ENCODE measurements at regions not wholly inside any gene's neighbourhood (a gene's known extent, or its start where the extent isn't known, plus 50 kb on each side); places are given as distances from the start of the nearest gene placed in this dataset.

- FAIRE-seq (no peak), DNase-seq (ENCODE audit: low read depth in 1 of 2, low spot score in 2 of 2) (no peak)
- ChIA-PET POLR2A (ENCODE audit: partially characterized antibody) (interaction anchor here (0.7 kb wide), 2 partner anchors 325 to 379 kb away, joined by 3 read pairs; partner anchors contain the start of gene TASOR), CTCF (ENCODE audit: partially characterized antibody) (interaction anchor here (0.6 to 6.9 kb wide), 17 partner anchors 11 to 126 kb away, joined by 3 to 63 read pairs (median 4); partner anchors contain the start of gene SPATA12)
- Histone ChIP-seq H3K4me2 (ENCODE audit: insufficient read depth in 1 of 2, low read depth in 2 of 2, low read length in 2 of 2) (no peak overlapping the region), H3K23ac (ENCODE audit: insufficient read length) (no peak overlapping the region), H2BK15ac (ENCODE audit: low read length) (no peak overlapping the region), H2BK5ac (ENCODE audit: low read depth, low read length) (no peak overlapping the region), H4K5ac (ENCODE audit: insufficient read length, low read depth, low read length) (no peak overlapping the region), H2BK20ac (ENCODE audit: low read length) (no peak overlapping the region), H3K23me2 (ENCODE audit: low read depth, low read length) (no peaks in the 10 kb centered on the region), H2BK12ac (ENCODE audit: low read depth, low read length) (no peak overlapping the region), H3K14ac (ENCODE audit: insufficient read length) (no peak overlapping the region), H3K79me2 (ENCODE audit: control insufficient read depth in 1 of 2, insufficient read depth in 2 of 2, low read length in 2 of 2) (no peaks in the 10 kb centered on the region), H3K4me3 (ENCODE audit: extremely low read depth in 1 of 4, insufficient read depth in 2 of 4, low read depth in 3 of 4, low read length in 4 of 4) (no peak overlapping the region), H3K36me3 (ENCODE audit: control insufficient read depth in 2 of 4, insufficient read depth in 4 of 4, low read length in 3 of 4) (0 out of 8 replicates have a peak, but pooled peaks cover 0 to 1% (median 0%) of the 10 kb centered on the region in 4 experiments), H3K27ac (ENCODE audit: low read depth, low read length) (no peak overlapping the region), H3K18ac (ENCODE audit: extremely low read depth, low read length) (no peak overlapping the region; the same call in 1 of the 2 replicates), H4K20me1 (replicated peaks in 1 of 2; ENCODE audit: control insufficient read depth in 1 of 2, insufficient read depth in 2 of 2, low read length in 2 of 2) (no peaks in the 10 kb centered on the region), H3K79me1 (ENCODE audit: low read depth, low read length) (no peaks in the 10 kb centered on the region), H2AK5ac (ENCODE audit: low read depth, low read length) (no peak overlapping the region), H2BK120ac (replicated peaks; ENCODE audit: low read depth, low read length) (no peak overlapping the region), H2AFZ (ENCODE audit: low read length) (no peak overlapping the region), H3K56ac (replicated peaks; ENCODE audit: insufficient read length, low read depth, low read length) (no peak overlapping the region), H3K9ac (replicated peaks in 1 of 4; ENCODE audit: extremely low read depth in 1 of 4, low read depth in 3 of 4, low read length in 3 of 4) (no peak overlapping the region), H3K27me3 (replicated peaks in 1 of 4; ENCODE audit: control insufficient read depth in 3 of 4, extremely low read depth in 1 of 4, insufficient read depth in 3 of 4, low read length in 3 of 4) (no peaks in the 10 kb centered on the region), H4K8ac (ENCODE audit: extremely low read depth, insufficient read depth, low read length) (no peak overlapping the region), H3K9me3 (ENCODE audit: insufficient read depth in 2 of 2, low read depth in 1 of 2, low read length in 1 of 2) (peaks cover 0 to 3% of the 10 kb centered on the region in 2 experiments; a peak in 1 of 4 replicates), H4K91ac (replicated peaks; ENCODE audit: insufficient read length, low read length) (no peak overlapping the region), H3K4me1 (replicated peaks in 1 of 4; ENCODE audit: control insufficient read depth in 3 of 4, insufficient read depth in 4 of 4, low read length in 3 of 4) (peaks cover 2 to 8% (median 4%) of the 10 kb centered on the region in 4 experiments; a peak in 3 of 7 replicates), H3K4ac (replicated peaks; ENCODE audit: insufficient read length, low read depth, low read length) (no peak overlapping the region)
- 89% methylated on average over 18 of the region's 18 CpGs; no CpG with 5 or more reads in 1 of the 2 experiments for WGBS, 2 experiments (ENCODE audit: extremely low coverage in 1 of 2, insufficient coverage in 1 of 2, insufficient read length in 1 of 2, insufficient replicate concordance in 2 of 2, low coverage in 1 of 2, low lambda C conversion rate in 2 of 2, missing lambda C conversion rate in 1 of 2)
- TF ChIP-seq JUN (IDR thresholded peaks at IDR 0.05; ENCODE audit: low read depth, low read length) (no peak), CHD1 (IDR thresholded peaks at IDR 0.05; ENCODE audit: low read depth, low read length) (no peak), CREB1 (IDR thresholded peaks at IDR 0.05) (no peak), SP2 (IDR thresholded peaks at IDR 0.05; ENCODE audit: low read length) (no peak), GTF2F1 (IDR thresholded peaks at IDR 0.05; ENCODE audit: borderline replicate concordance, low read depth, low read length) (no peak), GABPA (IDR thresholded peaks at IDR 0.05; ENCODE audit: borderline replicate concordance, insufficient read depth, low read length) (no peak), POLR2A (IDR thresholded peaks at IDR 0.05; ENCODE audit: control extremely low read depth in 1 of 2, low read depth in 2 of 2, low read length in 2 of 2) (no peak), SIRT6 (IDR thresholded peaks at IDR 0.05; ENCODE audit: low read length) (no peak), KDM4A (IDR thresholded peaks at IDR 0.05; ENCODE audit: low read depth, low read length, severe bottlenecking) (no peak), PHF8 (conservative IDR thresholded peaks at IDR 0.05; ENCODE audit: low read depth, low read length) (no peak), RNF2 (IDR thresholded peaks at IDR 0.05; ENCODE audit: borderline replicate concordance, low read depth, low read length, missing control alignments, poor library complexity, severe bottlenecking) (no peak), EGR1 (IDR thresholded peaks at IDR 0.05; ENCODE audit: borderline replicate concordance, low read depth, low read length) (no peak)
Measured at GRCh38 chr3:57007521-57008460, 52.7 kb upstream of the SPATA12 start.
